ENCODE measurements at regions not wholly inside any gene's neighbourhood (a gene's known extent, or its start where the extent isn't known, plus 50 kb on each side); places are given as distances from the start of the nearest gene placed in this dataset.

DNA sequence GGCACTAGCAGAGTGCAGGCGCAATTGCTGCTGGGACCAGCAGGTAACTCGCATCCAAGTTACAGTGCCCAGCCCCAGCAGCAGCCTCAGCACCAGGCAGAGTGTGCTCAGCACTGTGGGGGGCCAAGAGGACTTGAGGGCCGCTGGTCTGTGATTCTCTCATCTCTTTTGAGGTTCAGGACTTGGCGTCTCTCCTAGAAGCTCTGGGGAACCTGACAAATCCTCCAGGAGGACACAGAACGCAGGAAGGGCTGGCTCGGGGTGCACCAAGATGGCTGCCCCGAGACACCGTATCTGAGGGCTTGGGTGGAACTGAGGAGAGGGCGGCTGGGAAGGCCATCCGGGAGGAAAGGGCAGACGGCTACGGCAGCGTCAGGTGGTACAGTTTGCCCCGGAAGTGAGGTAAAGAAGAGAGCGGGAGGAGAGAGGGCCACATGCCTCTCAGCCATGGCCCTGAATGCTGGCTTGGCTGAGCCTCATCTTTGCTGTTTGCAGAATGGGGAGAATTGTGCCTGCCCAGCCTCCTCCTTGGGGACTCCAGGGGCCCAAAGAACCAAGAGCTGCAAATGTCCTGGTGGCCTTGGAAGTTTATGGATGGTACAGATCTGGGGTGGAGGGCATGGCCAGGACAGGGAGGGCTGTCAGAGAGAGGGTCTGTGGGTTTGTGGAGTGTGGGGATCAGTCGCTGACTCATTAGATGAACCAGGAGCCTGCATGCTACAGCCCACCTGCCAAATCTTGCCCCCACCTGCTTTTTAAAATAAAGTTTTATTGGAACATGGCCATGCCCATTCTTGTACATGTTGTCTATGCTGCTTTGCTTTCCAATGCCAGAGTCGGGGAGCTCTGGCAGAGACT lies 78.0 kb downstream of the MYEOV start:
- TF ChIP-seq, protein P1, sequence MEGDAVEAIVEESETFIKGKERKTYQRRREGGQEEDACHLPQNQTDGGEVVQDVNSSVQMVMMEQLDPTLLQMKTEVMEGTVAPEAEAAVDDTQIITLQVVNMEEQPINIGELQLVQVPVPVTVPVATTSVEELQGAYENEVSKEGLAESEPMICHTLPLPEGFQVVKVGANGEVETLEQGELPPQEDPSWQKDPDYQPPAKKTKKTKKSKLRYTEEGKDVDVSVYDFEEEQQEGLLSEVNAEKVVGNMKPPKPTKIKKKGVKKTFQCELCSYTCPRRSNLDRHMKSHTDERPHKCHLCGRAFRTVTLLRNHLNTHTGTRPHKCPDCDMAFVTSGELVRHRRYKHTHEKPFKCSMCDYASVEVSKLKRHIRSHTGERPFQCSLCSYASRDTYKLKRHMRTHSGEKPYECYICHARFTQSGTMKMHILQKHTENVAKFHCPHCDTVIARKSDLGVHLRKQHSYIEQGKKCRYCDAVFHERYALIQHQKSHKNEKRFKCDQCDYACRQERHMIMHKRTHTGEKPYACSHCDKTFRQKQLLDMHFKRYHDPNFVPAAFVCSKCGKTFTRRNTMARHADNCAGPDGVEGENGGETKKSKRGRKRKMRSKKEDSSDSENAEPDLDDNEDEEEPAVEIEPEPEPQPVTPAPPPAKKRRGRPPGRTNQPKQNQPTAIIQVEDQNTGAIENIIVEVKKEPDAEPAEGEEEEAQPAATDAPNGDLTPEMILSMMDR (IDR thresholded peaks at IDR 0.05), result no peak
- TF ChIP-seq POLR2A (IDR thresholded peaks at IDR 0.05) (no peak), POLR2AphosphoS5 (IDR thresholded peaks at IDR 0.05) (no peak)

Measured in prostate gland (tissue), 2 donors.